ENCODE measurements at regions not wholly inside any gene's neighbourhood (a gene's known extent, or its start where the extent isn't known, plus 50 kb on each side); places are given as distances from the start of the nearest gene placed in this dataset.
A peak's percentile ranks its signal among the peaks of the same experiment; 100 is the strongest.
"Not testable (repeated sequence)": the region's sequence is repeated elsewhere in the genome, so short reads cannot be mapped to it uniquely, and the experiment has no call there.

DNA sequence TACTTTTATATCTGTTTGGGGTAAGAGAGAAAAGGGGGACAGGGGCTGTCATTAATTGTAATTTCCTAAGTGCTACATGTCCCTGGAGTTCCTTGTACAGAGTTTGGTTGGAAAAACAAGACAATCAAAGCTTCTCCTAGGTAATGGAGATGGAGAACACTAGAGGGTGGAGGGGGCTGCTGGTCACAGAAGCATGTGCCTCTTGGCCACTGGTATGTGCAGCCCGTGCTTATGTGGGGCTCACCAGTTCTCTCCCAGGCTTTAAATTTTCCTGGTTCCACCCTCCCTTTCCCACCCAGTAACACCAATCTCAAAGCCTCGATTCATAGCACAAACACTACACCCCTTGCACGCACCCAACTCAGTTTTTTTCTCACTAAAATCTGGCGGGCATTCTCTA is 165.6 kb downstream of the SAMD5 start:
- DNase-seq, result no peak

GRCh38 chr6:147674794-147675193 is 166.3 kb downstream of the SAMD5 start:
- DNase-seq, result no peak

- DNase-seq, result no peak
Observed at GRCh38 chr6:147675281-147675680, 166.8 kb downstream of the SAMD5 start.

GRCh38 chr6:147676495-147677199 is 168.2 kb downstream of the SAMD5 start:
- peak; percentile 19 for DNase-seq

DNA sequence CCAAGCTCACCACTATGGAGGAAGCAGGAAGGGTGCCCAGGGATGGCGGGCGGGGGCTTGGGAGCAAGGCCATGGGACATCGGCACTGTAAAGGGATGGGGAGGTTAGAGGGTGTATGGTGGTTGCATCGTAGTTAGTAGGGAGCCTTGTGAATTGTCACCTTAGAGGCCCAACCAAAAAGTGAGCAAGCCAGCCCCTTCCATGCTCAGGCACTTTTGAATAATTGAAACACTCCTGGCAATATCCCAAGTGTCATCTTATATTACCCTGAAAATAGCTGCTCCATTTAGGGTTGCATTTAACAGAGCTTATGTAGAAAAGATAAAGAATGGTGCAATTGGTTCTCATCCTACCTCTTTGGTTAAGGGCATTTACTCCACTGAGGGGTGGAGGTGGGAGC is 169.2 kb downstream of the SAMD5 start:
- DNase-seq, result peak; percentile 62

DNA sequence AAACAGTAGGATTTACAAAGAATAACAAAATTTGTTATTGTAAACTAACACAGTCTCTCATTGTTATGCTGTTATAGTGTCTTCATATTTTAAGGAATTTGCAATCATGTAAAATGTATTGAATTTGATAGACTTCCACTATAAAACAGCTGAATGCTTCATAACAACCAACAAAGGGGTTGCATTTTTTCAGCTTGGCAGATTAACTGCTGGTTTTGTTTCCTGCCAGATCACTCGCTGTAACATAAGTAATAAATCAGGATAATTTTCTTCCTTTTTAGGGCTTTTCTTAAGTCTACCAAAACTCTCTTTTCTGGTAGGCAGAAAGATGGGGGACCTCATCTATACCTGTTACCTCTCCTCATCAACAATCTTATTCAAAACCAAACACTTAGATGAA is 169.8 kb downstream of the SAMD5 start:
- DNase-seq, result no peak

GRCh38 chr6:147684906-147685305 is 176.4 kb downstream of the SAMD5 start:
- DNase-seq, result no peak

GRCh38 chr6:147689398-147689797 is 180.9 kb downstream of the SAMD5 start:
- no peak for DNase-seq

GRCh38 chr6:147691446-147691845 is 183.0 kb downstream of the SAMD5 start:
- DNase-seq, result no peak

GRCh38 chr6:147693181-147693580 is 184.7 kb downstream of the SAMD5 start:
- DNase-seq, result peak; percentile 20

DNA sequence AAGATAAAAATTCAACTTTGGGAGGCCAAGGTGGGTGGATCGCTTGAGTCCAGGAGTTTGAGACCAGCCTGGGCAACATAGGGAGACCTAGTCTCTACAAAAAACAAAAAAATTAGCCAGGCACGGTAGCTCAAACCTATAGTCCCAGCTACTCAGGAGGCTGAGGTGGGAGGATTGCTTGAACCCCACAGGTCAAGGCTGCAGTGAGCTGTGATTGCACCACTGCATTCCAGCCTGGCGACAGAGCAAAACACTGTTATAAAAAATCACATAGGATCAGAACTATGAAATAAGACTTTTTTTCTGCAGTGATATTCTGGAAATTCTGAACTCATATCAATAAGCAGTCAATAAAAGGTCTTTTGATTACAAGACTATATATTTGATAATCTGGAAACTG is 186.1 kb downstream of the SAMD5 start:
- DNase-seq, result not testable (repeated sequence)

GRCh38 chr6:147695819-147696218 is 187.3 kb downstream of the SAMD5 start:
- no peak for DNase-seq

GRCh38 chr6:147699140-147699539 is 190.7 kb downstream of the SAMD5 start:
- DNase-seq, result no peak

DNA sequence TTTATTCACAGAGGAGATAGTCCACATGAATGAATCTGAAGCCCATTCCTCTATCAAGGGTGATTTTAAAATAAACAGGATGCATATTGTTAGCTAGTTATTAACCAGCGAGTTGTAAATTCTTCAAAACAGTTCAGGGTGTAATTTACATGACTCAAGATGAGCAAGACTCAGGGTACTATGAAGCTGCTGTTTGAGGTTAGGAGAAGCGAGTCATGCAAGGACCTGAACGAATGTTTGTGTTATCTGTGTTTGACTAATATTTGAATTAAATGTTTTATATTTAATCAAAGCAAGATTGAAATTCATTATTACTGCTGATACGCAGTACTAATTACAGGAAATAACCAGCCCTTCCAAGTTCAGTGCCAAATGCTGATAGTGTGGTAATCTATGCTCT is 191.1 kb downstream of the SAMD5 start:
- no peak for DNase-seq

- peak; percentile 33 for DNase-seq
Observed at GRCh38 chr6:147700436-147701209, 192.1 kb downstream of the SAMD5 start.

DNA sequence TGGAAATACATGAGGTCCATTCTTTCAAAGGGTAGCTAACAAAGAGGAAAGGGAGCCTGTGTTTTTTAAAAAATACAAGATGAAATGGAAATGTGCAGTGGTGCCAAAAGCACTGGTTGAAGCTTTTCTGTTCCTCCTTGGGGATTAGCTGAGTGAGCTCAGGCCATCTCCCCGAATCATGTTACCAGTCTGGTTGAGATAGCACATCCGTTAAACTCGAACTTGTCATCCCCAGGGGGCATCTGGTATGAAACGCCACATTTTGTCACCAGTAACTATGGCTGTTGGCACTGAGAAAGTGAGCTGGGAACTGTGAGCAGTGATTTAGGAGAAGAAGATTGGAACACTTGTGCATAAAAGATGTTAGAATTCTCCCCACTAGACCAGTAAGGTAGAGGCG is 196.2 kb downstream of the SAMD5 start:
- peak; percentile 53 for DNase-seq

- DNase-seq, result no peak
Observed at GRCh38 chr6:147707524-147707923, 199.0 kb downstream of the SAMD5 start.

- no peak for DNase-seq
Observed at GRCh38 chr6:147708170-147708569, 199.7 kb downstream of the SAMD5 start.

DNA sequence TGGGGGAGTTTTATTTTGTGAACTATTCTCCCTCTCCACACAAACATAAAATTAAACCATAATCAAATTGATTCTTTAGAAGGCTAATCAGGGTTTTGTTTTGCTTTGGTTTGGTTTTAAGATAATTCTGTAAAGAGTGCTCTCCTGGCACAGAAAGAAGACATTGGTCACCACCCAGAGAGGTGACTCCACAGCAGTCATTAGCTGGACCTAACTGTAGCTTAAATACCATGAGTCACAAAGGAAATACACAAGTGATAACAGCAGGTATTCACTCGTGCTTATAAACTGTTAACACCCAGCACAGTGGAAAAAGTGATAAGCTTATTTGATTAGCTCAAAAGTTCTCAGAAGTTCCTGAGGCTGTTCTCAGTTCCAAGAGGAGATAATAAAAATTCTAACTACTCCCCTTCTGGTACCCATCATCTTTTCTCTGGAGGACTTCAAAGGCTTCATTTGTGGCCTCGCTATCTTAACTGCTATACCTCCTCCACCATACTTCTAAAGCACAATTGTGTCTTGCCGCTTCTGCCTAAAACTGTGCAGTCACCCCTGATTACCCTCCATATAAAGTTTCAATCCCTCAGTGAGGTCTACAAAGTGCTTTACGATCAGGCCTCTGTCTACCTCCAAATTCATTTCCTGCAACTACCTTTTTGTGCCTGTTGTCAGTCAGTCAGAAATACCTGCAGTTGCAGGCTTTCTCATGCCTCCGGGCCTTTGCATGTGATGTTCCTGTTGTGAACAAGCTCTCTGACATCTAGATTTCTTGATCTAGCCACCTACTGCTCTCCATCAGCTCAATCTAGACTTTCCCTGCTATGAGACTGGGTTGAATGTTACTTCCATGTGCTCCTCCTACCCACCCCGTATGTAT is 201.1 kb downstream of the SAMD5 start:
- DNase-seq, result no peak

DNA sequence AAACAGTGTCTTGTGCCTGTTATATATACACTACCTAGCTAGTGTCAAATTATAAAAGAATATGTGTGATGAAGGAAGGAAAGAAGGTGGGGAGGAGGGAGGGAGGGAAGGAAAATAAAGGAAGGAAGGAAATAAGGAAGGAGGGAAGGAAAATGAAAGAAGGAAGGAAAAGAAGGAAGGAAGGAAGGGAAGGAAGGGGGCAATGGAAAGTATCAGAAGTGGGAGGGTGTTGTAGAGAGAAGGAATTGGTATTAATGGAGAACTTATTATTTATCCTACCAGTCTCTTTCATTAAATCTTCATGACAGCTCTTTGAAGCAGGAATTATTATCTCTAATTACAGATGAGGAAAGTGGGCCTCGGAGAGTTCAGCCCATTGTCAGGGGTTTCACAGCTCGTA is 202.4 kb downstream of the SAMD5 start:
- no peak for DNase-seq

GRCh38 chr6:147711476-147711875 is 203.0 kb downstream of the SAMD5 start:
- DNase-seq, result no peak

DNA sequence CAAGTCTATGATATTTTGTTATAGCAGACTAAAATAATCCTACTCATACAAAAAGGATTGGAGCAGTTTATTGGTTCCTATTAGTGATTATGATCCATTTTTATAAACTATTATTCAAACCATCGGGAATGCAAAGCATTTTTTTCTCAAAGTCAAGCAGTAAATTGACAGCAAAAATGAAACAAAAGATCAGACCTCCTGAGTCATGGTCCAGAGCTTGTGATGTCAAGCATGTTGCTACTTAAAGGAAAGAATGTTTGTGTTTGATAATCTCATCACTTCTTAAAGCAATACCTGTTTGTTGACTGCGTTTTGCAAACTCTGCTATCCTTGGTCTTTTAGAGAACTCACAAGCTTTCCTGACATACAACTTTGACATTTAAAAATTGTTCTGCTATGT is 204.4 kb downstream of the SAMD5 start:
- DNase-seq, result no peak

GRCh38 chr6:147715035-147715434 is 206.5 kb downstream of the SAMD5 start:
- DNase-seq, result no peak

DNA sequence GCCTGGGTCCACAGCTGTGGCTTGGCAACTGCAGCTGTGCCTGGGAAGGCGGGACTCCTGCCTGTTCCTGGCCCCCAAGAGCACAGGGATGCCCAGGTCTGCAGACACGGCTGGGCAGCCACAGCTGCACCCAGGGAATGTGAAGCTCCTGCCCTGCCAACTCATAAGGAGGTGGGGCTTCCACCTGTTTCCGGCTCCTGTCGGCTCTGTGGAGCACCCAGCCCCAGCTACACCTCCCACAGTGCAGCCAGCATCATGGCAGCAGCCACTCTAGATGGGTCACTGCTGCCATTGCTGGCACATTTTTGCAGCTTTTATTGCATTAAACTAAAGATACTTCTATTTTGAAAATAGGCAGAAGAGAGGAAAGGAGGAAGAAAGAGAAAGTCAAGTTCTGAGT is 207.9 kb downstream of the SAMD5 start:
- DNase-seq, result no peak

Measured in NCI-H2171 treated with DMSO at 0.1 percent for 48 hours (cell line).